ENCODE measurements at regions not wholly inside any gene's neighbourhood (a gene's known extent, or its start where the extent isn't known, plus 50 kb on each side); places are given as distances from the start of the nearest gene placed in this dataset.
"Not testable (repeated sequence)": the region's sequence is repeated elsewhere in the genome, so short reads cannot be mapped to it uniquely, and the experiment has no call there.

DNA sequence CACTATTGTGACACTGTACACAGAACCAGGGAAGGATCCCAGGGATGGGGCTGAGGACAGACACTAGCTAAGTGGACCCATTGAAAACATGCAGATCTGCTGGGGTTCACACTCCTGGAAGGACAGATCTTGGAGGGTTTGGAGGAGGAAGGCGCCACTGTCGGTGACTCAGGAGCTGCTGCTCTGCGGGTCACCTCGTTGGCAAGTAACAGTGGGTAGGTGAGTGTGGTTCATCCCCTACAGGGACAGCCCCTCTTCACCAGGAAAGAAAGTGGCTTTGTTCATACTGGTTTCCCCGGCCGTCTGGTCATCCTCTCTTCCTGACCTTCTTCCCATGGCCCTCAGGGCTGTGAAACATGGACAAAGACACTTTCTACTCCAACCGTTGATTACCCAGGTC is 100.3 kb downstream of the OR4M2 start:
- TF ChIP-seq, protein P1, sequence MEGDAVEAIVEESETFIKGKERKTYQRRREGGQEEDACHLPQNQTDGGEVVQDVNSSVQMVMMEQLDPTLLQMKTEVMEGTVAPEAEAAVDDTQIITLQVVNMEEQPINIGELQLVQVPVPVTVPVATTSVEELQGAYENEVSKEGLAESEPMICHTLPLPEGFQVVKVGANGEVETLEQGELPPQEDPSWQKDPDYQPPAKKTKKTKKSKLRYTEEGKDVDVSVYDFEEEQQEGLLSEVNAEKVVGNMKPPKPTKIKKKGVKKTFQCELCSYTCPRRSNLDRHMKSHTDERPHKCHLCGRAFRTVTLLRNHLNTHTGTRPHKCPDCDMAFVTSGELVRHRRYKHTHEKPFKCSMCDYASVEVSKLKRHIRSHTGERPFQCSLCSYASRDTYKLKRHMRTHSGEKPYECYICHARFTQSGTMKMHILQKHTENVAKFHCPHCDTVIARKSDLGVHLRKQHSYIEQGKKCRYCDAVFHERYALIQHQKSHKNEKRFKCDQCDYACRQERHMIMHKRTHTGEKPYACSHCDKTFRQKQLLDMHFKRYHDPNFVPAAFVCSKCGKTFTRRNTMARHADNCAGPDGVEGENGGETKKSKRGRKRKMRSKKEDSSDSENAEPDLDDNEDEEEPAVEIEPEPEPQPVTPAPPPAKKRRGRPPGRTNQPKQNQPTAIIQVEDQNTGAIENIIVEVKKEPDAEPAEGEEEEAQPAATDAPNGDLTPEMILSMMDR (IDR thresholded peaks at IDR 0.05; ENCODE audit: insufficient read depth, low read length): not testable (repeated sequence)
- TF ChIP-seq POLR2AphosphoS5 (IDR thresholded peaks at IDR 0.05; ENCODE audit: low read depth): not testable (repeated sequence)
